ENCODE measurements at regions not wholly inside any gene's neighbourhood (a gene's known extent, or its start where the extent isn't known, plus 50 kb on each side); places are given as distances from the start of the nearest gene placed in this dataset.
"Not testable (repeated sequence)": the region's sequence is repeated elsewhere in the genome, so short reads cannot be mapped to it uniquely, and the experiment has no call there.

DNA sequence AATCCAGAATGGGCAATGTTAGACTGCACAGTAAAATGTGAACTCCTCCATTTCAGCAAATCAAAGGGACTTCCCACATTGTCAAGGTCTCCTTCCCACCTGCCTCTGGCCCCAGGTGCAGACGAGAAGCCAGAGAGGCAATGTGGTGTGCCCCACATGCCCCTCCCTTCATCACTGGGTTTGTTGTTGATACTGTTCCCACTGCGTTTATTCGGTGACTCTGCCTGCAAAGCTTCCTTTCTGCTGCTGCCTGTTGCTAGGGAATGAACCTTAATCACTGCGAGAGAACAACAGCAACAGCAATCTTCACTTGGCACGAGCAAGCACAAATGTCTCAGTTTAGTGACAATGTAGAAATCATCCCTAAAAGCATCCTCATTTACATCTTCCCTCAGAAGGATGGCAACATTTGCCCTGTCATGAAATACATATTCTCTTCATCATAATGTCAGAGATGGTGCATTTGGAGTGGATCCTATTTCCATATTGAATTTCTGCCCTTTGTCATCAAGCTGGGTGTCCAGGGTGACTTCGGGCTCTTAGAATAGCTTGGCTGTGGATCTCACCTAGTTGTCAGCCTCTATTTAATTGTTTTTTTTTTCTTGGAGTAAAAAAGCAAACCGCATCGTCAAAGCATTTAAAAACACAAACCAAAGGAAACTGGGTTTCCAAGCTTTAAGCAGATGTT lies 322.2 kb downstream of the BCL2L11 start:
- DNase-seq (ENCODE audit: low spot score); in situ Hi-C loops (cut with MboI; ENCODE audit: low sequenced_read_pairs, unreplicated experiment): not testable (repeated sequence)

DNA sequence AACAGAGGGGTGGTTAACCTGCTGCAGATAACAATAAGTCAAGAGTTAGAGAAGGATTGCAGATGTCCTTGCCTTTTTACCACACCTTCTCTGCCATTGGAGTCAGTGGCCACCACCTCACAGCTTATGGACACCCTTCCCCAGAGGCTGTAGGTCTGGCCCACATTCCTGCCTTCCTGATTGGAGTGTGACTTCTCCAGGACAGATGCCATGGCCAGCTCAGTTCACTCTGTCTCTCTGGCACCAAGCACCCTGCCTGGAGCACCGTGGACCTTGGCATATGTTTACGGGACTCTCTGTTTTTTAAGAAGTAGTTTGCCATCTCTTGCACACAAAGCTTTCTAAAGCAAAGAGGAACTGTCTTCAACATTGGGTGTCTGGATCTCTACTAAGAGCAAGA lies 323.8 kb downstream of the BCL2L11 start:
- in situ Hi-C loops (cut with MboI; ENCODE audit: low sequenced_read_pairs, unreplicated experiment); DNase-seq (ENCODE audit: low spot score): not testable (repeated sequence)

DNA sequence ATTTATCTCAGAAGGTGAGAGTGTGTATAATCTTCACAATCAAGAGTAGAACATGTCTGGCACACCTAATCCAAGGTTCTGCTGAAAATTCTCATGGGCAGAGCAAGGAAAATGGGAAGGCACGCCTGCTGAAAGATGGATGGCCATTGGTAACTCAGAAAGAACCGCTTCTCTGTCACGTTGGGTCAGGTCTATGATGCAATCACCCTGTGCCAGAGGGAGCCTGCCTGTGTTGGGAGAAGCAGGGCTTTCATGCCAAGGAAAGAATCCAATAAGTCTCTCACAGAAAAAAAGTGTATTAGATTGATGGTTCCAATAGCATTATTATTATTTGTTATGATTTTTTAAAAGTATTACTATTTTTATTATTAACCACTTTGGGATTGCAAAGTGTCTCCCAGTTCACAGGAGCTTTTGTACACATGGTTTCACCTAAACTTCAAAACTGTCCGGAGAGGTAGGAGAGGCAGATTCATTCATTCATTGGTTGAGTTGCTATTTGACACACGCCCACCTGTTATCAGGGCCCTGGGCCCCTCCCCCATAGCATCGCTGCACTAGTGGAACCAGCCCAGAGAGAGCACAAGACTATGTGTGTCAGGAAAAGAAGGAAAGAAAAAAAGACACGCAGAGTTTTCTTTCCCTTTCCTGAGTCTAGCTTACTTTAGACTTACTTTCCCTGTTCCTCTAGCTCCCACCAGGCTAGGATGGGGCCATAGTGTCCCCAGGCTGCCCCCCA lies 324.6 kb downstream of the BCL2L11 start:
- DNase-seq (ENCODE audit: low spot score); in situ Hi-C loops (cut with MboI; ENCODE audit: low sequenced_read_pairs, unreplicated experiment): not testable (repeated sequence)

DNA sequence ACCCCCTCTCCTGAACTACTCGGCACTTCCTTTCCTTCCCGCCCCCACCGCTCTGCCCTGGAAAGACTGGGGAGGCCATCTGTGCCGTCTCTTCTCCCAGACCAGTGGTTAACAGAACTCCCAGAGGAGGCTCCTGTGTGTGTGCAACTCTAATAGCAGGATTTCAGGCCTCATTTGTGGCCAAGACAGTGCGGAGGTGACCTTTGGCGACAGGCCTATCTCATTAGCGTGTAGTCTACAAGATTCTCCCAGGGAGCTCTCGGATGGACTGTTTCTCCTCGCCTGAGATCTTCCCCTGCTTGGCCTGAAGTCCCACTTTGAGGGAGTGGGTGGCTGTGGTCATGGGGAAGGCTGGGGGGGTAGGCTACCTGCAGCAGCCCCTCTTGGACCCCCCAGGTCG lies 325.2 kb downstream of the BCL2L11 start:
- DNase-seq (ENCODE audit: low spot score); in situ Hi-C loops (cut with MboI; ENCODE audit: low sequenced_read_pairs, unreplicated experiment): not testable (repeated sequence)

DNA sequence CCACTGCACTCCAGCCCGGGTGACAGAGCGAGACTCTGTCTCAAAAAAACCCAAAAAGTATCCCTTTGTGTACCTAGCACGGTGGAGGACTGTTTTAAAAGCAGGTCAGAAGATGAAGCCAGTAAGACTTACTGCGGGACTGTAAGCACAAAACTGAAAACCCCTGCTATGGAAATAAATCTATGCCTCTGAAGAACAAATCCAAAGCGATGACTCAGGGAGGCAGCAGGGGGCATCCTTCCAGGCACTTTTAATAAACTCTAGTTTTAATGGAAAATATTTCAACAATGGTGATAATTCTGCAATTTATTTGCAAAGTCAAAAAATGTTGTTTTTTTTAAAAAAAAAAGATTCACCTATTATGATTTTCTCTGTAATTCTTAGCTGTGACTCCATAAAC lies 326.8 kb downstream of the BCL2L11 start:
- in situ Hi-C loops (cut with MboI; ENCODE audit: low sequenced_read_pairs, unreplicated experiment); DNase-seq (ENCODE audit: low spot score): not testable (repeated sequence)

DNA sequence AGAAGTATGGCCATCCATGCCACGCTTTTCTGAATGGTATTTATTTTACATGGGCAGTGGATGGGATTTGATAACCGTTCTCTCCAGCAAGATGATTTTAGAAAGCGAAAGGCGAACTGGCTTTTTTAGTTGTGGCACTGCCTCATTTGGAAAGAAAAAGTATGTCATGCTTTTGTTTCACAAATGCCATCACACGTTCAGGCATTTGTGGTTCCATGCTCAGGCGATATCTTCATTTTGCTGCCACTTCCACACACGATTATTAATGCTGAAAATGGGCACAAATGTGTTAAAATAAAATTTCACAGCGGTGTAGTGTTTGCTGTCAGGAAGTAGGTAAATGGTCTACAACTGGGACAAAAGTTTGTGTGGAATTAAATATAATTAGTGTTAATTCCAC lies 328.1 kb downstream of the BCL2L11 start:
- DNase-seq (ENCODE audit: low spot score); in situ Hi-C loops (cut with MboI; ENCODE audit: low sequenced_read_pairs, unreplicated experiment): not testable (repeated sequence)

DNA sequence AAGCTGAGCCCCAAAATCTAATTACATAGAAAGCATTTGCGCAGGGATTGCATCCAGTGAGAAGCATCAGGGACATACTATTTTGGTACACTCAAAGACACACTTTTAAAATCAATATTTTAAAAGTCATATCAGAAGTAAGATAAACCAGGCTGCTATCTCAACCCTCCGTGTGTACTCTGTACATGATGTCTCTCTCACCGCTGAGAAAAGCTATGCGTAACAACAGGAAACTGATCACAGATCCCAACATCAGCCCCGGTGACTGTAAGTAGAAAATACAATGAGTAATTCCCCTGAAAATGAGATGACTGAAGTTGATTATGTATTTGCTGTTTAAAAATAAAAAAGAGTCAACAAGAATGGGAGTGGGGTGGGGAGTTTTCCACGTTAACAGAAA lies 329.8 kb downstream of the BCL2L11 start:
- not testable (repeated sequence) for DNase-seq (ENCODE audit: low spot score)
- in situ Hi-C loops (cut with MboI; ENCODE audit: low sequenced_read_pairs, unreplicated experiment): loop anchor here (25.0 kb wide), 1 partner anchor 638 kb away; no protein-coding TSS in a partner anchor

DNA sequence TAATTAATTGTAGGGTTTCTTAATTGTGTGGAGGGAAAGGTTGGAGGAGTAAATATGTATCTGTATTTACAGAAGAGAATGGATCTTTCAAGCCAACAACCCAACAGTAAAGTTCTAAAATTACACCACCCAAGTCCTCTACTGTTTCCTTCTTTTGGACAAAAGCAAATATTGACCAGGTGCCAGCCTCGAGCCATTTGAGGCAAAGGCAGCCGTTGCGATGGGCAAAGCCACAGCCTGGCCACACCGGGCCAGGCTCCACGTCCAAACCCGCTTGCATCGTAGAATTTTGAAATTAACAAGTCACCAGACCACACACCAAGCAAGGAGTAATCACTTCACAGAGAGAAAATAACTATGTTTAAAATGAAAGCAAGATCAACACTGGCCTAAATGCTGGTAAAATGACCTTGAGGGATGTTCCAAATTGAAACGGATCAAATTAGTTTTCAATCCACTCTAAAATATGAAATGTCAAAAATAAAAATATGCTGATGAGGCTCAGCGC lies 331.0 kb downstream of the BCL2L11 start:
- DNase-seq (ENCODE audit: low spot score): not testable (repeated sequence)
- in situ Hi-C loops (cut with MboI; ENCODE audit: low sequenced_read_pairs, unreplicated experiment): loop anchor here (25.0 kb wide), 1 partner anchor 639 kb away; no protein-coding TSS in a partner anchor

DNA sequence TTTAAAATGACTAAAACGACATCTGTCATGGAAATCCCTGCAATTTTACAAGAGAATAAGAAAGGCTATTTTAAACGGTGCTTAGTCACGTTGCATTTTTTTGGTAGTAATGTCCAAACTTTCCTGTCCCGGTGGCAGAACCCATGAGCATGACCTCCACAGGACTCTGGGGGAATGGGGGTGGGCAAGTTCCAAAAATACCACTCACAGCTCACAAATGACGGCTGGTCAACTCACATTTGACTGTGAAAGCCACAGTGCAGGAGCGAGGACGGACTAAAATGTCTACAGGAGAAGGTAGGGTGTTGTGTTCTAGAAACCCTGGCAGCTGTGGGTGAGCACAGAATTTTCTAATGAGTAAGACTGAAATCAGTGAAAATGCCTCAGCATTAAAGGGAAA lies 331.5 kb downstream of the BCL2L11 start:
- not testable (repeated sequence) for DNase-seq (ENCODE audit: low spot score)
- in situ Hi-C loops (cut with MboI; ENCODE audit: low sequenced_read_pairs, unreplicated experiment): loop anchor here (25.0 kb wide), 1 partner anchor 640 kb away; no protein-coding TSS in a partner anchor

DNA sequence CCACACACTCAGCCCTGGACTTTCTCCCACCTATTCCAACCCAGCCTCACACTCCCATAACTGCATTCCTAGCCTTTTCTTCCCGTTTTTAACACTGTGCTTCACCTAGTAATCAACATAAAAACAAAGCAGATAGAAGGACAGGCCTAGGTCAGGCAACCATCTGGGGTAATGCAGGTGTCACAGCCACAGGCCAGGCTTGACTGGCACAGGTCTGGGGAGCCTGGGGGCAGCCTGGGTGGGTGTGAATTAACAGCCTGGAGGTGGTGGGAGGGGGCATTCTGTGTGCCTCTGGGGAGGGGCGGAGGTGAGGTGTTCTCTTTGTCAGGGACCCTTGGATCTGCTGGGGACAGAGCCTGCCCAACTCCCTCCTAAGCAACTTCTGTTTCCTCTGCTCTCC lies 332.6 kb downstream of the BCL2L11 start:
- DNase-seq (ENCODE audit: low spot score): not testable (repeated sequence)
- in situ Hi-C loops (cut with MboI; ENCODE audit: low sequenced_read_pairs, unreplicated experiment): loop anchor here (25.0 kb wide), 1 partner anchor 641 kb away; no protein-coding TSS in a partner anchor

DNA sequence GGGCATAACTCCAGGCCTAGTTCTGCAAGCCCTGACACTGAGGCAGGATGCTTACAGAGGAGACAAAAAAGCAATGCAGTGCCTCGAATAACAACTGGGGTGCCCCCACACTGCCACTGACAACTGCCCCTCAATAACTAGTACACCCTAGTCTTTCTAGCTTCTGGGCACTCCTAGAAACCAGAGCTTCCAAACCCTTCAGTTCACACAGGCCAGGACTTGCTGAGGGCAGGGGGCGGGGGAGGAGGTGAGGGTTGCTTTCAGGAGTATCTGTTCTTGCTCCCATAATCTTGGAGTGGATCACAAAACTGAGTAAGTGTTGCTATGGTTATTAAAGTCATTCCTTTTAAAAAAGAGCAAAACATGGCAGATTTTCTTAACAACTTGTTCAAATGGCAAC lies 333.1 kb downstream of the BCL2L11 start:
- not testable (repeated sequence) for DNase-seq (ENCODE audit: low spot score)
- in situ Hi-C loops (cut with MboI; ENCODE audit: low sequenced_read_pairs, unreplicated experiment): loop anchor here (25.0 kb wide), 1 partner anchor 642 kb away; no protein-coding TSS in a partner anchor

DNA sequence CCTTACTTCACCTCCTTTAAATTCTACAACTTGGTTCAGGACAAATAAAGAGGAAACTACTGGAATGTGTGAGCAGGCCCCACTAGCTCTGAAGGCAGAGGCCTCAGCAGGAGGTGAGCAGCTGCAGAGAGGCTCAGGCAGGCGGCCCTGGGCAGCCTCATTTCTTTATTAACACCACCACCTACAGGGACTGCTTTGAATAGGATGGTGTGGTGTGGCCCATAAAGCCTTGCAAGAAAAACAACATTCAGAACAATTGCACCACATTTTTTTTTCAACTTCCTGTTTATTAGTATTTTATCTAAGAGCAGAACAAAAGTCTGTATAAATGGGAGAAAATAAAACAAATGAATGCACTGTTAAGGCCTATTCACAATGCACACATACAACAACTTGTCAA lies 333.7 kb downstream of the BCL2L11 start:
- DNase-seq (ENCODE audit: low spot score): not testable (repeated sequence)
- in situ Hi-C loops (cut with MboI; ENCODE audit: low sequenced_read_pairs, unreplicated experiment): loop anchor here (25.0 kb wide), 1 partner anchor 642 kb away; no protein-coding TSS in a partner anchor

DNA sequence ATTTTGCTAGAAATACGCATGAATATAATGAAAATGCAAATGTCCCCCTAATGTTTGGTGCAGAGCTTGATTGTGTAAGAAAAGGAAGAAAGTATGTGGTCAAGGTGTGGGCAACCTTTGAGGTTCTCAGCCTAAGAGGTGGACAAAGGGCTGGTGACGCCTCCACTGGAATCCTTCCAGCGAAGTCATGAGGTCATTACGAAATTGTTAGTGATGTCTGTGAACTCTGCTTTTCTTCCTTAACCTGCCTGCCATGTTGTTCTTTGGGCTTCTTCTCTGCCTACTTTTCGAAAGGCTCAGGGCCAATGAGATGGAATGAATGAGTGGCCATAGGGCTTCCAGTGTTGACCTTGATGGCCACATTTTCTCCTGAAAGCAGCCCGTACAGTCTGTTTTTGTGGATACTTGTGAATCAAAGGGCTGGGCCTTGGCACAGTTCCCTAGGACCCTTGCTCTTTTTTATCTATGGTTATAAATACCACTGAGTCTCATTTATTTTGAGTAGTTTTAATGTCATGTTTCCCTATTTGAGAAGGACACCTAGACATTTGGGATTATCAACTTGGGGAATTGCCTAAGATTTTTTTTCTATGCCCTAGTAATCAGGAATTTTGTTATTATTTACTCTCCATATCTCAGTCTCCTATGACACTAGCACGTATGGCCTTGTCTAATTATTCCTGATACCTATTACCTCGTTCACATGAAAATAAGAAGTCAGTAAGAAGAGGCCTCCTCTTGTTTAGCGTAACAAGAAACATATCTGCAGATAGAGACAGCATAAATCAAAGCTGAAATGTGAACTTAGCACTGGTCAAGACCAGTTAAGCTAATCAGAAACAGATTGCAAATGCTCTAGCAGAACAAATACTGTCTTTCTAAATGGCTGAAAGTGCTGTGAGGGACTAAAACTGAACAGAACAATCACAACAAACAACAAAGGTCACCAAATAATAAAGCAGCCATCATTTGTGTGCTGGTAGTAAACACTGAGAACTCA lies 334.6 kb downstream of the BCL2L11 start:
- not testable (repeated sequence) for DNase-seq (ENCODE audit: low spot score)

DNA sequence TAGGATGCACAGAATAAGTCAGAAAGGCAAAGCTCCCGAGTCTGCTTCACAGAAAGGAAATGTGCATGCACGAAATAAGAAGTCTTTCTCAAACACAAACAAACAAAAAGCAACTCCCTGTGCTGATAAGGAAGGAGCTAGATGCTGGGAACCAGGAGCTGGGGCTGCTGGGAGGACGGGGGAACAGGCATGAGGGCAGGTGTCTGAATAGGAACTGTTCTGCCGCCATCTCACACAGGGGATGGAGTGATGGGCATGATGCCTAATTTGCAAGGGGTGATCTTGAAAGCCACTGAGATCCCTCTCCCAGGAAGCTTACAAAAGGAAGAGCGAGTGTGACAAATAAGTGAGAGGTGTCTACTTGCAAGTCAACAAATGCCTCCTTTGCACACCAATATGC lies 336.5 kb downstream of the BCL2L11 start:
- not testable (repeated sequence) for DNase-seq (ENCODE audit: low spot score)
- in situ Hi-C loops (cut with MboI; ENCODE audit: low sequenced_read_pairs, unreplicated experiment): loop anchor here (25.0 kb wide), 1 partner anchor 645 kb away; no protein-coding TSS in a partner anchor

More for the DNA sequence above, 334.6 kb downstream of the BCL2L11 start:
- in situ Hi-C loops (cut with MboI; ENCODE audit: low sequenced_read_pairs, unreplicated experiment): loop anchor here (25.0 kb wide), 1 partner anchor 643 kb away; no protein-coding TSS in a partner anchor

DNA sequence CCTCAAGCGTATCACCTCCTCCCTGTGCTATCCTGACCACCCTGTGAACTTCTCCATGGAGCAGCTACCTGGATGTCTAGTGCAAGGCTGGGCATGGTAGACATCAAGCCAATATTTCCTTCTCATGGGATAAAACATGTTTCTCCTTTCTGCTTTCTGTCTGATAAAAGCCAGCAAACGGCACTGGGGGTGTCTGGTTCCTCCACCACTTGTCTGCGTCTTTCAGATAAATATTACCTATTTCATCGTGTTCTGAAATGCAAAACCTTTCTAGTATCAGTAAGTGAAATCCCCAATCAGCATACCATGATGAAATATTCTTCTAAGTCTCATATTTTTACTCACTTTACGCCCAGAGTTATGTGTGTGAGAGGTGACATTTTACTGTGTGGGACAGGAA lies 340.2 kb downstream of the BCL2L11 start:
- in situ Hi-C loops (cut with MboI; ENCODE audit: low sequenced_read_pairs, unreplicated experiment): loop anchor here (25.0 kb wide), 1 partner anchor 649 kb away; no protein-coding TSS in a partner anchor
- not testable (repeated sequence) for DNase-seq (ENCODE audit: low spot score)

DNA sequence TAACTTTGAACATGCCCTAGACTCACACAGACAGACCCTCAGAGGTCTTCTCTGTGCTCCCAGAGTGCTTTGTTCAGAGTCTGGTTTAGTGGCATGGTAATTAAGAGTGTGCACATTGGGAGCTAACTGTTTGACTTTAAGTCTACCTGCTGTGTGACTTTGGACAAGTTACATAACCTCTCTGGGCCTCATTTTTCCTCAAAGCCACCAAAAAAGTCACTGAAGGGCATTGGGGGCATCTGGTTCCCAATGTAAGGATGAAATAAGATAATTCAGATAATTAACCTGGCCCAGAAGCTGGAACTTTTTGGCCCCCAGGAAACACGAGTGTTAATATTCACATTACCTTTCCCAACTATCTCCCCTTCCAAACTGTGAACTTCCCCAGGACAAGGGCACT lies 341.1 kb downstream of the BCL2L11 start:
- not testable (repeated sequence) for DNase-seq (ENCODE audit: low spot score)
- in situ Hi-C loops (cut with MboI; ENCODE audit: low sequenced_read_pairs, unreplicated experiment): loop anchor here (25.0 kb wide), 1 partner anchor 650 kb away; no protein-coding TSS in a partner anchor

DNA sequence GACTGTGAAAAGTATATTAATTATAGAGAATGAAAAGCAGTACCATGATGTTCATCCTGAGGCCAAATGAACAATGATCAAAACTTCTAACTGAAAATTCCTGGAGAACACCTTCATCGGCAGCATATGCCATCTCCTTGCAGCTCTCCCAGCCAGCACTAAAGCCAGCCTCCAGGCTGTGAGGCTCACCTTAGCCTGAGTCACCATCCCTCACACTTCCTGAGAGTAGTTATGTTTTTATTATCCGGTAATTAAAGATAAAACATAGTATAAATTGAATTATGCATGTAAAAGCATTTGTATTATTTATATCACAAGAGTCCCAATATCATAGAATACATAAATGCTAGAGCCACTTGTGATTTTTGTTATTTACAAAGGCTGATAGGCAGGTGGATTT lies 341.9 kb downstream of the BCL2L11 start:
- DNase-seq (ENCODE audit: low spot score): not testable (repeated sequence)
- in situ Hi-C loops (cut with MboI; ENCODE audit: low sequenced_read_pairs, unreplicated experiment): loop anchor here (25.0 kb wide), 1 partner anchor 650 kb away; no protein-coding TSS in a partner anchor
